Heart left ventricle (tissue), 16 donors: ENCODE measurements at regions not wholly inside any gene's neighbourhood (a gene's known extent, or its start where the extent isn't known, plus 50 kb on each side); places are given as distances from the start of the nearest gene placed in this dataset.

Source experiments
- ATAC-seq, 4 donors: fragments of 200-7000 bp; cut with Tn5 transposase; one replicate each; pipeline ENCODE4 v1.9.1; 2020 to 2022; ENCODE audit warnings: moderate library complexity in 4 of 4, mild to moderate bottlenecking in 3 of 4, moderate number of reproducible peaks in 1 of 4
- DNase-seq, 5 donors: peaks; one replicate each; pipeline ENCODE4 v3.0.0-alpha.2; 2020
- H3K27ac ChIP-seq, 12 donors: fragments of 200-600 bp; sonication (generic) in 4 of 12; one replicate each; pipeline versions ENCODE4 v1.5.0 to v1.8.0; 2016 to 2022; ENCODE audit warnings: mild to moderate bottlenecking in 2 of 12
- H3K27me3 ChIP-seq, 9 donors: fragments of 200-600 bp; sonication (generic) in 2 of 9; one replicate each; pipeline versions ENCODE4 v1.5.1 to v1.8.0; 2016 to 2022; ENCODE audit warnings: mild to moderate bottlenecking in 3 of 9
- H3K36me3 ChIP-seq, 9 donors: fragments of 200-600 bp; sonication (generic) in 2 of 9; one replicate each; pipeline versions ENCODE4 v1.5.0 to v1.8.0; 2018 to 2022; ENCODE audit warnings: mild to moderate bottlenecking in 2 of 9
- H3K4me1 ChIP-seq, 12 donors: fragments of 200-600 bp; sonication (generic) in 4 of 12; one replicate each; pipeline versions ENCODE4 v1.5.0 to v1.8.0; 2016 to 2022; ENCODE audit warnings: mild to moderate bottlenecking in 3 of 12
- H3K4me3 ChIP-seq, 12 donors: fragments of 200-600 bp; sonication (generic) in 4 of 12; one replicate each; pipeline versions ENCODE4 v1.5.0 to v1.8.0; 2017 to 2022; ENCODE audit warnings: mild to moderate bottlenecking in 9 of 12, moderate library complexity in 4 of 12
- H3K9me3 ChIP-seq, 12 donors: fragments of 200-600 bp; sonication (generic) in 4 of 12; one replicate each; pipeline versions ENCODE4 v1.5.0 to v1.8.0; 2016 to 2022; ENCODE audit warnings: mild to moderate bottlenecking in 1 of 12
- CTCF ChIP-seq, 12 donors: fragments of 200-600 bp; sonication (generic) in 4 of 12; IDR thresholded peaks; one replicate each; pipeline versions ENCODE4 v1.5.0 to v1.8.0; 2018 to 2022; ENCODE audit warnings: antibody characterized with exemption in 12 of 12, mild to moderate bottlenecking in 5 of 12
- POLR2A ChIP-seq, 2 donors: fragments of 450-650 bp; IDR thresholded peaks; one replicate each; pipeline ENCODE4 v1.6.1; 2017; ENCODE audit warnings: antibody characterized with exemption in 2 of 2, mild to moderate bottlenecking in 2 of 2, moderate library complexity in 2 of 2
- WGBS, 4 donors: extraction: QIAGEN DNeasy Blood & Tissue Kit in 2 of 4; methylation state at CpG; one replicate each; pipeline versions ENCODE4 v1.1.5 to v1.1.7; 2013 to 2018; 5-methylcytosine and 5-hydroxymethylcytosine counted together
- intact Hi-C, 10 donors: fragments of 100-400 bp; cut with DNase I; formaldehyde crosslinking; loops; one replicate each; pipeline versions ENCODE4 v1.11.1 to v1.14.2; 2022
- donor health status: ischemic (EF 13 %, LVEDD 7.1; RV severe dilation, severe dysfunction).
- donor health status: healthy with polysubstance abuse.
- donor health status: DM: no; HTN: yes; CAD: no.
- donor health status: DM: no; HTN: no; CAD: no.
- donor health status: ischemic (EF 25% LVEDD 6.9; RV normal size, moderate dysfunction).
- donor health status: ischemic (EF 25% LVEDD 5.7; RV mildly dilated, moderate dysfunction).
- donor health status: healthy.
- donor health status: DM: yes; HTN: yes; CAD: no.
- donor health status: ischemic (EF 35%, LVEDD 5.7; RV mildly dilated, moderate dysfunction).
- donor health status: nonischemic (EF 11% LVEDD 7.7; RV severe dilation, severe dysfunction).
- donor health status: DM: yes; HTN: yes; CAD: no.
- donor health status: PGD.
- donor health status: ischemic (EF 29% LVEDD 5.4; RV normal size, mild dysfunction).
- donor health status: nonischemic (EF 23%, LVEDD 6.1; RV moderate dilation, normal function).

DNA sequence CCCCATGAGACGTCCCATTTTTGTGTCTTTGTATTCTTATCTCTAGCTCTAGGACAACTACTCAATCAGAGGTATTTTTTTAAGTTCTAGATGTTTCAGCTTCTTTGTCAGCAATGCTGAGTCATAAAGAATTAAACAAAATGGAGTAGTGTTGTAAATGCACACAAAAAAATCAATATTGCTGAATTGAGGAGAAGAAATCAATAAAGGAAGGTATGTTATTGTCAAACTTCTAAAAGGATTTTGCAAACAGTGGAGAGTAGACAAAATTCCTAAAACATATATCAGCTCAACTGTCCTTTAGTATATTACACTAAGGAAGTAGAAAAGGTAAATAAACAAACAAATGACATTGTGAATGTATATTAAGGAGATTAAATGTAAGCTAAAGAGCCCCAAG is 726.1 kb upstream of the NRXN1 start:
- 69 to 82% (median 74%) methylated on average over 1 of the region's 1 CpG for WGBS, 4 donors
- H3K4me3 ChIP-seq, result no peak overlapping the region
- no peaks in the 10 kb centered on the region for H3K36me3 ChIP-seq
- intact Hi-C loops, result no loop called here
- ATAC-seq (no peak), DNase-seq (no peak)
- no peaks in the 10 kb centered on the region for H3K27me3 ChIP-seq
- no peak overlapping the region for H3K27ac ChIP-seq
- H3K4me1 ChIP-seq, result no peaks in the 10 kb centered on the region
- H3K9me3 ChIP-seq, result no peaks in the 10 kb centered on the region
- TF ChIP-seq CTCF (IDR thresholded peaks at IDR 0.05) (no peak), POLR2A (IDR thresholded peaks at IDR 0.05) (no peak)

- 90 to 94% (median 91%) methylated on average over 1 of the region's 1 CpG for WGBS, 4 donors
- Histone ChIP-seq H3K36me3 (no peaks in the 10 kb centered on the region), H3K27me3 (no peaks in the 10 kb centered on the region), H3K27ac (no peak overlapping the region), H3K4me3 (no peak overlapping the region), H3K4me1 (no peaks in the 10 kb centered on the region), H3K9me3 (peaks cover 0 to 6% (median 0%) of the 10 kb centered on the region in 12 donors)
- TF ChIP-seq CTCF (IDR thresholded peaks at IDR 0.05), result no peak
- no peak for TF ChIP-seq POLR2A (IDR thresholded peaks at IDR 0.05)
- ATAC-seq, result peak in 1 of 4 donors; percentile 53
- no peak for DNase-seq
- intact Hi-C loops, result no loop called here
These were observed 702.2 kb upstream of the NRXN1 start for GRCh38 chr2:51734115-51734514.

DNA sequence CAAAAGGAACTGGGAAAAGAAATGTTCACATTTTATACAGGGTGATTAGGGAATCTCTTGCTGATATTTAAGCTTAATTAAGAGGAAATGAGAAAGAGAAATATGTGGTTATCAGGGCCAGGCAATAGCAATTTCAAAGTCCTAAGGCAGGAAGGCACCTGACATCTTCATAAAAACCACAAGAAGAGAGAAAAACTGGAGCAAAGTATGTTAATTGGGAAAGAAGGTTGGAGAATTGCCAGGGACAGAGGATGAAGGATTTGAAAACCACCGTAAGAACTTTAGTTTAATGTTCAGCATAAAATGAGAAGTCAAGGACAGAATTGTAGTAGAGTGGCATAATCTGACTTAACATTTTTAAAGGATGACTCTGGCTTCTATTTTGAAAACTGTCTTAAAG is 691.8 kb upstream of the NRXN1 start:
- H3K4me1 ChIP-seq, result no peaks in the 10 kb centered on the region
- no peaks in the 10 kb centered on the region for H3K27me3 ChIP-seq
- ATAC-seq (no peak), DNase-seq (no peak)
- intact Hi-C loops, result no loop called here
- WGBS, 4 donors, result 0 to 53% (median 14%) methylated on average over 1 of the region's 1 CpG
- no peak overlapping the region for H3K4me3 ChIP-seq
- H3K36me3 ChIP-seq, result no peaks in the 10 kb centered on the region
- no peak overlapping the region for H3K27ac ChIP-seq
- H3K9me3 ChIP-seq, result no peaks in the 10 kb centered on the region
- TF ChIP-seq POLR2A (IDR thresholded peaks at IDR 0.05) (no peak), CTCF (IDR thresholded peaks at IDR 0.05) (no peak)

- 64 to 74% (median 69%) methylated on average over 1 of the region's 1 CpG for WGBS, 4 donors
These were observed 690.4 kb upstream of the NRXN1 start for GRCh38 chr2:51722311-51722710.

More at GRCh38 chr2:51722311-51722710, 690.4 kb upstream of the NRXN1 start:
- TF ChIP-seq POLR2A (IDR thresholded peaks at IDR 0.05) (no peak), CTCF (IDR thresholded peaks at IDR 0.05) (no peak)
- Histone ChIP-seq H3K27me3 (no peaks in the 10 kb centered on the region), H3K4me3 (no peak overlapping the region), H3K27ac (no peak overlapping the region), H3K9me3 (no peaks in the 10 kb centered on the region), H3K36me3 (no peaks in the 10 kb centered on the region), H3K4me1 (no peaks in the 10 kb centered on the region)
- no peak for DNase-seq
- ATAC-seq, result no peak
- intact Hi-C loops, result no loop called here
